ENCODE measurements at regions not wholly inside any gene's neighbourhood (a gene's known extent, or its start where the extent isn't known, plus 50 kb on each side); places are given as distances from the start of the nearest gene placed in this dataset.

DNA sequence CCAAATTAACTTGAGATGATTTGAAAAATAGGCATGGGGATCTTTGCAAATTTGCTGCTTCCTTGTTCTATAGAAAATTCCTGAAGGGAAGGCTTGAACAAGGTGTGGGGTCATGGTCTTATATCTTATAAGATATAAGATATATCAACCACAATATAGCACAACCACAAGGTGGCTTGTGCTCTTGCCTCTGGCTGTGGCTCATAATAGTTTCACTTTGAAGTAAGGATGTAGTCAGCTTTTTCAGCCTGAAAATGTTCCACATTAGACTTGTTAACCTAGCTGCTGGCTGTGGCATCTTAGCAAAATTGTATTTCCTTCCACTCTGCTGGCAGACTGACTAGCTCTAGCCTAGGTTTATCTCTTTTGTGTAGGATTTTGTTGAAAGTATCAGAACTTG is 169.7 kb downstream of the KLF5 start:
- ATAC-seq: peak; percentile 43 to 63

DNA sequence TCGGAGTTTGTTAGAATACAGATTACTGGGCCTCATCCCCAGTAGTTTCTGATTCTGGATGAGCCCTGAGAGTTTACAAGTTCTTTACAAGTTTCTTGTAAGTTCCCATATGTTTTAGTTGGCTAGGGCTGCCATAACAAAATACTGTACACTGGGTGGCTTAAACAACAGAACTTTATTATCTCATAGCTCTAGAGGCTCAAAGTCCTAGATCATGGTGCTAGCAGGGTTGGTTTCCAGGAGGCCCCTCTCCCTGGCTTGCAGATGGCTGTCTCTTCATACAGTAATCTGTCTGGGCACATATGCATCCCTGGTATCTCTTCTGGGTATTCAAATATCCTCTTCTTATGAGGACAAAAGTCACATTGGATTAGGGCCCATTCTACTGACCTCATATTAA is 167.2 kb downstream of the KLF5 start:
- ATAC-seq: no peak

DNA sequence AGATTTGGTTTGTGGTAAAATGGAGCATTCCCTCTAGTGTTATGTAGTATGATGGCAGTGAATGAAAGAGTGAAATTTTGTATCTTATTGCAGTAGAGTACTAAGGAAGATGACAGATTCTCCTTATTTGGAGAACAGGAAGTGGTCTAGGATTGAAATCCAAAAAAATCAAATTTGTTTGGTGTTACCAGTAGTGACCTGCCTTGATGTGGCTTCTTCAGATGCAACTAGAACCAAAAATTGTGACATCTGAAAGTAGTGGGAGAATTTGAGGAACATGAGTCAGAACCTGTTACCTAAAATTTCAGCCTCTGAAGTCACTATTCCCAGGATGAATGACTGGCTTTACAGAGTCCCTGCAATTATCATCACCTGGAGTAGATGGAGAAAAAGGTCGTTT is 165.9 kb downstream of the KLF5 start:
- no peak for ATAC-seq

DNA sequence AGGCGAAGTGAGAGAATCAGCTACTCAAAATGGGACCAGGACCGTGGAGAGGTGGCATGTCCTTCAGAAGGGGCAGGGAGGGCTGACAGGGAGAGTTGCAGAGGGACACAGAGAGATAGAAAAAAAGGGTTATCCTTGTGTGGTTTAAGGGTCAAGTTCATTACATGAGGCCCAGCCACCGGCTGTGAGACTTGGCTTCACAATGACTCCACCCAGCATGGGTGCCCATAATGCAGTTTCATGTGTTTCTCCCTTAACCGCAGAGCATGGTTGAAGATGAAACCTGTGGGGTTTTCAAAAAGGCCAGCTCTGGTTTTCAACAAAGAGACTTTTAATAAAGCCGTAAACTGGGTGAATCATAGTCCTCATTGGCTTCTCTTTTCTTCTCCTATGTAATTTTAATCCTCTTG is 164.6 kb downstream of the KLF5 start:
- peak in 1 of 2 donors; percentile 15 for ATAC-seq

DNA sequence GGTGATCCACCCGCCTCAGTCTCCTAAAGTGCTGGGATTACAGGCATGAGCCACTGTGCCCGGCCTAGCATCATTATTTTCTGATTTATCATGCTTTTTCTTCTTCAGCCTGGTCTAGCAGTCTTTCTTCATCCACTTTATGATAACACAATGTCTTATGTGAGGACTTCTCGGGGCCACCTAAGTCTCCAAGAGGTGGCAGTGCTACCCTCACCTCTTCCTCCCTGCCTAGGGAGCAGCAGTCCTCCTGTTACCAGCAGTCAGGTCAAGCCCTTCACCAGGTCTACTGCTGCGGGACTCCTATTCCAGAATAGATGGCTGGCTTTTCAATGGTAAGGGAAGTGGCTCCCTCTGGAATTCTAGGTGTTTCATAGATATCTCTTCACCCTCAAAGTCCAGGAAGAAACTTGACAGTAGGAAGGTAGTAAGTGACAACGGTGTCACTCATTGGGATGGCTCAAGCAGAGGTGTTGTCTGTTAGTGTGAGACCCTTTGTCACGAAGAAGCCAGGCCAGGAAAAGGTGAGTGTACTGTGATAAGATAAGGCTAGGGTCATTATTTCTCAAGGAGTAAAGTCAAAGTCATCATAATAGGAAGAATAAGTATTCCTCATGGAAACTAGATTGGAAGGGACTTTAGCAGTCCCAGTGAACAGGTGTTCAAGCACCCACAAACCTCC is 164.0 kb downstream of the KLF5 start:
- no peak for ATAC-seq

DNA sequence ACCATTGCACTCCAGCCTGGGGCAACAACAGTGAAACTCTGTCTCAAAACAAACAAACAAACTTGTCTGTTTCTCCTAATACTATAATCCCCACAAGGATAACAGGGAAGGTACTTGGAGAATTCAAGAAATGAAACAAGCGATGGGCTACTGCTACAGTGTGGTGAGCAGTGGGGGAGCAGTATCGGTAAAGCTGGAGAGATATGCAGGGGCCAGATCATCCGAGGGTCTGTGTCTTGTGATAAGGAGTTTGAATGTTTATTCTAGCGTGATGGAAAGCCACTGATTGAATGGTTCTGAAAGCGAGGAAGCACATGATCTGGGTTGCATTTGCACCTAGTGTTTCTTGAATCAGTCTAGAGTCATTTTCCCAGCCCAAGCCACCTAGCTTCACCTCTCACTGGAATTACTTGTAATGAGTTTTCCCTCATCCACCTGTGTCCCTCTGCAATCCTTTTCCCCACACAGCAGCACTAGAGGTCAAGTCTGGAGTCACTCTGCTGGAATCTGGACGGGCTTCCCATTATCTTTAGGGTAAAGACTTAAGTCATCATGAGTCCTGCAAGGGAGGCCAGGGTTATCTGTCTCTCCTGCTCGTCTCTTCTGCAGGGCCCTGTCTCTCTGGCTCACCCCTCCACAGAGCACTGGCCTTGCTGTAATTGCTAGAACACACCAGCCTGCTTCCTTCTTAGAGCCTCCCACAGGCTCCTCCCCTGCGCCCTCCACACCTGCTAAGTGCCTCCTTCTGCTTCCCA is 162.3 kb downstream of the KLF5 start:
- ATAC-seq: no peak

DNA sequence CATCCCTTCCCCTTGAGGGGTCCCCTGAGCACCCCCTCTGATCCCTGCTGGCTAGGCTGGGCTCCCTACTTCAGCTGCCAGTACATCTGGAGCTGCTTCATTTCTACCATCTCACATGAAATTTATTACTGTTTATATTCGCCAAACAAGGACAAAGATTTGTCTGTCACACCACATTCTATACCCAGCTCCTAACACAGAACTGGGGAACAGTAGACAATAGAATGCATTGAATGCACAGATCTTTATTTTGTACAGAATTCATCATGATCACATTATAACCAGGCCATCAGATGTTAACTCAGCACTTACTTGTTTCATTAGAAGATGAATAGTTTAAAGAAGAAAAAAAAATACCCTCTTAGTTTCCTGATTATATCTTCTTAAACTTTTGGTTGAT is 159.4 kb downstream of the KLF5 start:
- ATAC-seq: no peak

DNA sequence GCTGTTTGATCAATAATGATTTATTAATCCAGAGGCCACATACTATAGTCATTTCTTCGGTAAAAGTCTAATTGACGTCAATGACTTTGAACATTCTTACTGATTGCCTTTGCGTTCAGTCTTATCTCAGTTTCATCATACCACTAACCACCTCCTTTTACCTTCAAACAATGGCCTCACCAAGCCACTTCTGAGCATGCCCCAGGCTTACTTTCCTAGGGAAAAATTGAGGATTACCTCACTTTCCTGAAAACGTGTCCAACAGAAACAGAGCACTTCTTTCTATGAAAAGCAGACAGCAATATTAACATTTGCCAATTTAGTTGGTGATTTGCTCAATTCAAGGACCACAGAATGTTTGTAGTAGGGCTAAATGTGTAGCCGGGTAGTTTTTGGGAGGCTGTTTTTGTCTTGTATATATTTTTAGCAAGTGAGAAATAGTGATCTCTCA is 157.6 kb downstream of the KLF5 start:
- ATAC-seq: no peak

DNA sequence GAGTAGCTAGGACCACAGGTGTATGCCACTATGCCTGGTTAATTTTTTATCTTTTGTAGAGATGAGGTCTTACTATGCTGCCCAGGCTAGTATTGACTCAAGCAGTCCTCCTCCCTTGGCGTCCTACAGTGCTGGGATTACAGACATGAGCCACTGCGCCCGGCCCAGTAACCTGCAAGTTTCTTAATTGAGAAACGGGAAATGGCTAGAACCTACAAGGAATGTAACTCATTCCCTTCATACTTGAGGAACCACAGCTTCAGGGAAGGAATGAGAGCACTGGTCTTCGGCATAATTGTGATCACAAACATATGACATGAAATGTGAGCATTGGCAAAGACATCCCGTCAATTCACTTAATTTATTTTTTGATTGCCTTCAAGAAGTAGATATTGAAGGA is 157.0 kb downstream of the KLF5 start:
- ATAC-seq: no peak

DNA sequence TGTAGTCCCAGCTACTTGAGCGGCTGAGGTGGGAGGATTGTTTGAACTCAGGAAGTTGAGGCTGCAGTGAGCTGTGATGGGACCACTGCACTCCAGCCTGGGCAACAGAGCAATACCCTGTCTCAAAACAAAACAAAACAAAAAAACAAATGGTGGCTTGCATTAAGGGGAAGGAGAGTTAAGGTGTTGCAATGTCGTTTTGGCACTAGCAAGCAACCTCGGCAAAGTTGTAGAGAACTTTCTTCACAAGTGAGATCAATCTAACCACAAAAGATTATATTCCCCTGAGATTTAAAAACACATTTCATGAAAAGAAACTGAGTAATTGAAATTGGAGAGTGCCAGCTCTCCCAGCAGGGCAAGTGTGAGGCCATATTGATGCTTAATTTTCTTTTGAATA is 153.7 kb downstream of the KLF5 start:
- ATAC-seq: no peak

DNA sequence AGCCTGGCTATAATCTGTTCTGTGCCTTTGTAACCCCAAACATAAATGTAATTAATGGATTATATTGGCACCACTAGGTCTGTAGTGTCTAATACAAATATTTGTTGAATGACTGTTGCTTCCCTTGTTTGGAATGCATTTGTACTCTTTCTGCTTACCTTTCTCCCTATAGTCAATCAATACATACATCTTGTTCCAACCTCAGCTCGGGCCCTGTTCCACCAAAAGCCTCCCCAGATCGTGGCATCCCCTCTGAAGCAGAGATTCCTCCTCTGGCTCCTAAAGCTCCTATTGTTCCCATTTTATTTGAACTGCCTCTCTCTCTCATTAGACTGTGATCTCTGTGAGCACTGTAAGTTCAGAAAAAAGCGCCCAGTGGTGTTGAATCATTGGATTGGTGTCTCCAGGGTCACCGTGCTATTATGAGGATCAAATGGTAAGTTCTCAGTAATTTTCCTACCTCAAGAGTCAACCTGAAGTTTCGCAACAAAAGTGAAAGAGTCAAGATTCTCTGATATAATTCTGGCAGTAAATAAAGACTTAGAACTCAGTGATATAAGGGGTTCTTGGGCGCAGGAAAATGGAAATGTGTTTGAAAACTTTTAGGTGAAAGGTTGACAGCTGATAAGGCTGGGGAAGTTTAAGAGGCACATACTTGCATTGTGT is 151.5 kb downstream of the KLF5 start:
- no peak for ATAC-seq

DNA sequence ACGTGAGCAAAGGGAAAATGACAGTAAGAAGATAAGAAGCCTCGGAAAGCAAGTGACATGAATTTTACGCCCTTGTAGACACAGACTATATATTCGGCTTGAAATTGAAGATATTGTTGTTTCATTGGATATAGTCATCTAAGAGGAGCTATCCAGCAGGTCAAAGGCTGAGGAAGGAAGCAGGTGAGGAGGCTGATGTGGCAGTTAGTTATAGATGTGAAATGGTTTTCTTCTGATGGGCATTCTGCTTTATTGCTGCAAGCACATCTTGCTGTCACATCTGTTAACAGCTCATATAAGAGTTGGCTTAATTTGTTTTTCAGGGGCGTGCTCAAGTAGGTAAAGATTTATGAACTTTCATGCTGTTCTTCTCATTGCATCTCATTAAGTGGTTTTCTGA is 146.1 kb downstream of the KLF5 start:
- no peak for ATAC-seq

DNA sequence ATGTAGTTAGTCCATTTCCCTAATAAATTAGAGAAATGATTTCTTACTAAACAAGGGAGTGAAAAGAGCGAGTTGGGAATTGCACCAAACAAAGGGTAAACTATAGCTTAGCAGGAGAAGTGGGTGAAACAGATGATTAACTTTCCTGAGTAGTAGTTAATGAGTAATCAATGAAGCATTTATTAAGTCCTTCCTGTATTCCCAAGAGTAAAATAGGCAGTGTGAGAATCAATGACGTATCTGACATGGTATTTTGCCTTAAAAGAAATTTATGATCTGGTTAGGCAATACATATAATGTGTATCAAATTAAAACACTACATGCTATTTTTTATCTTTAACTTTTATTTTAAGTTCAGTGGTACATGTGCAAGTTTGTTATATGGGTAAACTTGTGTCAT is 142.8 kb downstream of the KLF5 start:
- no peak for ATAC-seq

DNA sequence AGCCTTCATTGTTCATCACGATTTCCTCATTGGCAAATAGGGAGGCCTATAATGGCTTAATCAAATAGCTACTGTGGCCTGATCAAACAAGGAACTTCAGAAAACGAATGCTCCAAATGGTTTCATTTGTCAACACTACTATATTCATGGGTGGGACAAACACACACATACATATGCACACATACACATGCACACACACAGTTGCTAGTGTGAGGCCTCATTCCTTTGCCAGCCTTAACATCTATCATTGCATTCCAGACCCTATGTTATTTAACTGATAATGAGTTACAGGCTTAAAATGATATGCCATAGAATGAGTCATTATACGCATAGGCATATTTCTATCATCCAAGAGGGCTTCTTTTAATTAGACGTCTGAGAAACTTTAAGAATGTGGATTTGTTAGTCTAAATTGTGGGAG is 140.2 kb downstream of the KLF5 start:
- no peak for ATAC-seq

DNA sequence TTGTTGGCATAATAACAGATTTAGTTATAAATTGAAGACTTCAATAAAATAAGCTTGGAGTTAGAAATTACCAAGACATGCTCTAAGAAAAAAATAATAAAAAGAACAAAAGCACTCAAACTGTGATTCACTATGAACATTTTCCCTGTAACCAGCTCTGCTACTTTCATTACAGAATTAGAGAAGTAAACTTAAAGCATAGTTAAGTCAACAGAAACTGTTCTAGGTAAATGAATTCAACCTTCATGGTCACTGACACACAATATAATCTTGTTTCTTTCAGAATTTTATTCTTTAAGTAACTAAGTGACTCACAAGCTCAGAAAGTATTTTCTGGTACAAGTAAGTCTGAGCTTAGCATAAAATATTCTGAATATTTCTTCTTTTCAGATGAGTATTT is 136.3 kb downstream of the KLF5 start:
- ATAC-seq: no peak

DNA sequence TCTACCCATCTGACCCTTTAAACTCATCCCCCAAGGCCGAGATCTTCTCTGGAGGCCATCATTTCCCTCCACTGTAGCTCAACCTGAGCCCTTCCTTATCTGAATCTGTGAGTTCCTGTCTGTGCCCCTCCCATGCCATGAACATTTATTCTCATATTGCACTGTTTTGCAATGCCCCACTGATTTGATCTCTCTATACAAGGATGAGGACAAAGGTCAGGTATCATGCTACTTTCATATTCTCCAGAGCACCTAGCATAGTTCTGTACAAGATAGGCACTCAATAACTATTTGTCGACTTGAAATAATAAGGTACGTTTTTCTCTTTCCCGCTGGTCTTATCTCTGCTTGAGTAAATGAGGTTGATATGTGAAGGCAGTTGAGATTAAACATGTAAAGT is 135.5 kb downstream of the KLF5 start:
- ATAC-seq: no peak

DNA sequence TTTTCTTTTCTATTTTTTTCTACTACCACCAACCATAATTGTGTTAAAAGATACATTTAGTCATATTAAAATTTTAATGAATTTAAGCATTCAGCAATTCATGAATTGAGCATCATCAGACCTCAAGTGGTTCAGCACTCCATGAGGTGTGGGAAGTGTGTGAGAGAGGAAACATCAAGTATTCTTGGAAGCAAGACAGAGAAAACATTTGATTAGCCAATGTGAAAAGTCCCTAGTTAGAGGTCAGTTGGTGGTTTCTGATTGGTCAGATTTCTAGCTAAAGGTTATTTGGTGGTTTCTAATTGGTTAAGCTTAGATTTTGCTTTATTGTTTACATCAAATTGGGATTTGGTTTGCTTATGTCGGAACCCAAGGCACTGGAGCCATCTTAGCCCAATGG is 134.7 kb downstream of the KLF5 start:
- ATAC-seq: no peak

DNA sequence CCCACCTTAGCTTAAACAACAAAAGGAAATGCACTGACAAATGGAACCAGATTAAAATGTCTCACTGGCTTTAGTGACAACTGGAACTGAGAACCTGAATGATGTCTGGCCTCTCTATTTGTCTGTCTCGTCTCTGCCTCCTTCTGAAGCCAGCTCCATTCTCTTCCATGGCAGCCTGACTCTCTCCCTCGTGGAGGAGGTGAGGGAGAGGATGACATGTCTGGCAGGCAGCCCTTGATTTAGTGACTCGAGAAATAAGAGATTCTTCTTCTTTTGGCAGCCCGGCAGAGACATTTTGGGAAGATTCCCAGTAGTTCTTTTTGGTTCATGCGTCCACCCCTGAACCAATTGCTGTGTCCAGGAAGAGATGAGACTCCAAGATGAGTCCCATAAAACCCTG is 131.7 kb downstream of the KLF5 start:
- ATAC-seq: no peak

DNA sequence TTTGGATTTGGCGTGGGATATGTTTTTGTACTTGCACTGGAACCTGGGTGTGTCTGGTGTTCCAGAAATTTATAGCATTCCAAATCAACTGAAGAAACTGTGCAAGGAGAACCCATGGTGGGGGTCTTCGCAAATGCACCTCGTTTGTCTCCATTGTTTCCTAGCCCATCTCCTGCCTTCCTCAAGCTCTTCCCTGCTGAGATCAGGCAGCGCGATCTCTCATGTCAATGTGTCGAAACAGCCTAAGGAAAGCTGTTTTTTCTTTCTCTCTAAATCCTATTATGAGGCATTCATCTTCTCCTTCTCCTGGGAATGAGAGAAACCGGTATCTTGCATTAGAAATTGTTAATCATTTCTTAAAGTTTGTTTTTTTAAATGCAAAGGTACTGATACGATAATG is 131.0 kb downstream of the KLF5 start:
- ATAC-seq: no peak

DNA sequence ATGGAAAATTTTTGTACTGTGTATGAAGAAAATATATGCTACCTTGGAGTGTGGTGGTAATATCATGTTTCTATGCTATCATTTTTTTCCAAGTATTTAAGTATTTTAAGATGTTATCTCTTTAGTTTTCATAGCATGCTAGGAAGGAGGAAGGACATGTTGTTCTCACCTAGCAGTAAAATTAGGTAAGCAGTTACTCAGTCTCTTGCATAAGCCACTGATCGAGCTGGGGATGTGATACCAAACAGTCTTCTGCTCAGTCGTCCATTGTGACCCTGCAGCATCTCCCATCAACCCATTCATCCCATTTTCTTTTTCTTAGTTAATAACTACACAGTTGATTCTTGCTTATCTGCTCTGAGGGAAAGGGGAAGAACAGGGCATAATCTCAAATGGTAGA is 130.6 kb downstream of the KLF5 start:
- no peak for ATAC-seq

DNA sequence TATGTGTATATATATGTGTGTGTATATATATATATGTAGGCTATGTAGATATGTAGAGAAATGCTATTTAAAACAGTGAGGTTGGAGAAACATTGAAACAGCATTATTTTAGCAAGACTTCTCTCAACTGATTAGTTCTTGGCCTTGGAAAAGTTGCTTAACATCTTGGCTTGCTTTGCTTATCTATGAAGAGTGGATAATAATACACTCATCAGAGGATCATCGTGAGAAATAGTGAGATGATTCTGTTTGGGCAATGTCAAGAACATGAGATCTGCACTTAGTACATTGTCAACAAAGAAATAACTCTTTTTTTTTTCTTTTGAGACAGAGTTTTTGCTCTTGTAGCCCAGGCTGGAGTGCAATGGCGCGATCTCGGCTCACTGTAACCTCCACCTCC is 128.3 kb downstream of the KLF5 start:
- ATAC-seq: no peak

DNA sequence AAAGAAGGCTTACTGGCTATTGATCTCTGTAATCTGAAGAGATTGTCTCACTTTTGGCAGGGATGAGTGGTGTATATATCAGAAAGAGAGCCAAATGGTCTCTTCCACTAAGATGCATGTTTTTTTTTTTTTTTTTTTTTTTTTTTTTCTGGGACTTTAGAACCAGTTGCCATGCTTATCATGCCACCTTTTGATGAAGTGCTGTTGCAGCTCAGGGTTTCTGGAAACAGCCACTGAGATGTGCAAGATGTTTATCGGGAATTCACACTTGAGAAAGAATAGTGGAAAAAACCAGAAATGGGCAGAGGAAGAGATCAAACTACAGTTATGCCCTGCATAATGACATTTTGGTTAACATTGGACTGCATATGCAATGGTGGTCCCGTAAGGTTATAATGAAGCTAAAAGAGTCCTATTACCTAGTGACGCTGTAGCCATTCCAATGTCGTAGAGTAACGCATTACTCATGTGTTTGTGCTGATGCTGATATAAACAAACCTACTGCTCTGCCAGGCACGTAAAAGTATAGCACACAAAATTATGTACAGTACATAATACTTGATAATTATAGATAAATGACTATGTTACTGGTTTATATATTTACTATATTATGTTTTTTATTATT is 121.0 kb downstream of the KLF5 start:
- ATAC-seq: no peak

DNA sequence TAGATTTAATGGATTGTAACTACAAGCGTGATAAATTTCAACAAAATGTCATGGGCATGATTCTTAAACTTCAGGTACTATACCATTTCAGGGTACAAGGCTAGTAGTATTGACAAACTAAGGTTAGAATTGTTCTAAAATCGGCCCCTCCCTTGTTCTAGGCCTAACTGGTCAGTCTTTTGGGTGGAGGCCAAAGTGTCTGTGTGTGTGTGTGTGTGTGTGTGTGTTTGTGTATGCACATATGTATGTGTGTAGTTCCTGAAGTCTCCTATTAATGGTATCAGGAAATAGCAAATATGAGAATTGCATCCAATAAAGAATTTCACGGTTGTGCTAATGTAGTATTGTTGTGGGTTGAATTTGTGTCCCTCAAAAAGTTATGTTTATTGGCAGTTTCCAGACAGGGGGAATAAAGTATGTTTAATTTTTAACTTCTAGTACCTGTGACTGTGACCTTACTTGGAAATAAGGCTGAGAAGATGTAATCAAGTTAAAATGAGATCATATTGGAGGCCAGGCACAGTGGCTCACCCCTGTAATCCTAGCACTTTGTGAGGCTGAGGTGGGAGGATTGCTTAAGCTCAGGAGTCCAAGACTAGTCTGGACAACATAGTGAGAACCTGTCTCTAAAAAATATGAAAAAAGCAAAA is 119.2 kb downstream of the KLF5 start:
- ATAC-seq: no peak
